NCI-H524 (cell line): ENCODE measurements at regions not wholly inside any gene's neighbourhood (a gene's known extent, or its start where the extent isn't known, plus 50 kb on each side); places are given as distances from the start of the nearest gene placed in this dataset.
"Not testable (repeated sequence)": the region's sequence is repeated elsewhere in the genome, so short reads cannot be mapped to it uniquely, and the experiment has no call there.

Experiments
- DNase-seq, 2 experiments: peaks; one replicate each; lab custom pipeline; 2025; lab: John Stamatoyannopoulos, UW

- DNase-seq = no peak
Measured at GRCh38 chr11:79510960-79511359, 70.1 kb upstream of the TENM4 start.

- no peak for DNase-seq
Measured at GRCh38 chr11:79508461-79508860, 67.6 kb upstream of the TENM4 start.

GRCh38 chr11:79507706-79508105 lies 66.9 kb upstream of the TENM4 start:
- no peak for DNase-seq

DNA sequence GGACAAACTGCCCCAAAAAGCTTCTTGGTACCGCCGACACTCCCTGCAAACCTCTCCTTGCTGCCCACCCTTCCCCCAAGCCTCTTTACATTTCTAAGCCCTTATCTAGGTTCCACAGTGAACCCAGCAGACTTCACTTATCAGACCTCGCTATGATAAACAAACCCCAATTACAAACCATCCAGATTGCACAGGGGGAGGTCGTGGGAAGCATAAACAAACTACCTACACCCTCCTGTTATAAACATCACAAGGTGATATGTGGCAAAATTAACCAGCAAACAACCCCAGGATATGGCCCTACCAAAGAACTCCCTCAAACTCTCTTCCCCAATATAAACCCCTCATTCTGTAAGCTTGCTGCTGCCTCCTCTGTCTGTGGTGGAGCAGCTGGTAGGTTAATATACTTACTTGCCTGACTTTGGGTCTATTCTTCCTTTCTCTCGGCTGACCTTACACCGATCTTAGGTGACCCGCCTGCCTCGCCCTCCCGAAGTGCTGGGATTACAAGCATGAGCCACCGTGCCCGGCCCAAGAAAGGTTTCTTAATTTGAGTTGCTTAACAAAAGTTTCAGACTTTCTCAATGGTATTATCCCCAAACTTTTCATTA lies 66.0 kb upstream of the TENM4 start:
- no peak for DNase-seq

- DNase-seq = no peak
Measured at GRCh38 chr11:79506124-79506523, 65.3 kb upstream of the TENM4 start.

GRCh38 chr11:79503028-79503427 lies 62.2 kb upstream of the TENM4 start:
- no peak for DNase-seq

- no peak for DNase-seq
Measured at GRCh38 chr11:79501707-79502106, 60.9 kb upstream of the TENM4 start.

GRCh38 chr11:79499929-79500328 lies 59.1 kb upstream of the TENM4 start:
- not testable (repeated sequence) for DNase-seq

GRCh38 chr11:79498667-79499066 lies 57.8 kb upstream of the TENM4 start:
- no peak for DNase-seq

- DNase-seq = peak; percentile 26 to 70
Measured at GRCh38 chr11:79493555-79494171, 52.8 kb upstream of the TENM4 start.

- no peak for DNase-seq
Measured at GRCh38 chr11:79492008-79492407, 51.2 kb upstream of the TENM4 start.
